Trophoblast cell (in vitro differentiated cells and primary cell): ENCODE measurements at regions not wholly inside any gene's neighbourhood (a gene's known extent, or its start where the extent isn't known, plus 50 kb on each side); places are given as distances from the start of the nearest gene placed in this dataset.

Source experiments
- DNase-seq, 2 donors: peaks; one replicate each; pipeline ENCODE4 v3.0.0-alpha.2; 2016
- H2AFZ ChIP-seq: 2 replicates; pipeline ENCODE4 v1.6.1; 2013; ENCODE audit warnings: low read length, moderate library complexity, mild to moderate bottlenecking; ENCODE audit not compliant: insufficient read depth, poor library complexity
- H2AK5ac ChIP-seq: 2 replicates; pipeline ENCODE4 v1.6.1; 2013; ENCODE audit warnings: mild to moderate bottlenecking, low read length
- H2BK120ac ChIP-seq: 2 replicates; pipeline ENCODE4 v1.6.1; 2013; ENCODE audit warnings: low read length, mild to moderate bottlenecking, moderate library complexity; ENCODE audit not compliant: insufficient read depth, poor library complexity
- H2BK12ac ChIP-seq: 2 replicates; pipeline ENCODE4 v1.6.1; 2013; ENCODE audit warnings: mild to moderate bottlenecking, low read length, moderate library complexity
- H2BK5ac ChIP-seq: 2 replicates; pipeline ENCODE4 v1.6.1; 2013; ENCODE audit warnings: low read length, low read depth, moderate library complexity, mild to moderate bottlenecking; ENCODE audit not compliant: poor library complexity
- H3K14ac ChIP-seq: 2 replicates; pipeline ENCODE4 v1.6.1; 2013; ENCODE audit warnings: mild to moderate bottlenecking, low read length
- H3K18ac ChIP-seq: 2 replicates; pipeline ENCODE4 v1.6.1; 2013; ENCODE audit warnings: mild to moderate bottlenecking, low read length
- H3K23ac ChIP-seq: 2 replicates; pipeline ENCODE4 v1.6.1; 2013; ENCODE audit warnings: low read length
- H3K27ac ChIP-seq: 2 replicates; pipeline ENCODE4 v1.5.1; 2013; ENCODE audit warnings: low read depth, mild to moderate bottlenecking, inconsistent platforms, low read length, moderate library complexity
- H3K27me3 ChIP-seq: 2 replicates; pipeline ENCODE4 v1.6.1; 2013; ENCODE audit warnings: inconsistent platforms, mild to moderate bottlenecking, low read length, moderate library complexity; ENCODE audit not compliant: insufficient read depth
- H3K36me3 ChIP-seq, 2 experiments: 1 replicate in 1 of 2; 2 replicates in 1 of 2; pipeline ENCODE4 v1.6.1; 2013; ENCODE audit warnings: low read length in 2 of 2, mild to moderate bottlenecking in 2 of 2, moderate library complexity in 1 of 2; ENCODE audit not compliant: insufficient read depth in 2 of 2, control insufficient read depth in 1 of 2
- H3K4ac ChIP-seq: 2 replicates; pipeline ENCODE4 v1.6.1; 2013; ENCODE audit warnings: low read depth, mild to moderate bottlenecking, low read length, moderate library complexity
- H3K4me1 ChIP-seq, 2 experiments: 1 replicate in 1 of 2; 2 replicates in 1 of 2; pipeline ENCODE4 v1.6.1; 2013; ENCODE audit warnings: low read length in 2 of 2, mild to moderate bottlenecking in 2 of 2, moderate library complexity in 1 of 2; ENCODE audit not compliant: insufficient read depth in 2 of 2, control insufficient read depth in 1 of 2
- H3K4me2 ChIP-seq: 2 replicates; pipeline ENCODE4 v1.6.1; 2013; ENCODE audit warnings: inconsistent platforms, mild to moderate bottlenecking, low read length, moderate library complexity
- H3K4me3 ChIP-seq: 2 replicates; pipeline ENCODE4 v1.5.1; 2013; ENCODE audit warnings: mild to moderate bottlenecking, low read depth, low read length, inconsistent platforms
- H3K79me1 ChIP-seq: one replicate; pipeline ENCODE4 v1.6.1; 2013; ENCODE audit warnings: low read length
- H3K79me2 ChIP-seq: 2 replicates; pipeline ENCODE4 v1.6.1; 2013; ENCODE audit warnings: low read length, mild to moderate bottlenecking; ENCODE audit not compliant: control insufficient read depth, insufficient read depth, poor library complexity
- H3K9ac ChIP-seq: 2 replicates; pipeline ENCODE4 v1.6.1; 2013; ENCODE audit warnings: mild to moderate bottlenecking, low read length
- H3K9me3 ChIP-seq: 2 replicates; pipeline ENCODE4 v1.6.1; 2013; ENCODE audit warnings: low read depth, mild to moderate bottlenecking, control low read depth, inconsistent platforms, low read length; ENCODE audit not compliant: insufficient read depth
- H4K12ac ChIP-seq: 2 replicates; pipeline ENCODE4 v1.6.1; 2013; ENCODE audit warnings: low read depth, mild to moderate bottlenecking, low read length, moderate library complexity
- H4K8ac ChIP-seq: 2 replicates; pipeline ENCODE4 v1.6.1; 2013; ENCODE audit warnings: low read depth, mild to moderate bottlenecking, low read length, moderate library complexity
- H4K91ac ChIP-seq: one replicate; pipeline ENCODE4 v1.6.1; 2013; ENCODE audit warnings: low read depth, mild to moderate bottlenecking, low read length, moderate library complexity
- WGBS: extraction: QIAGEN DNeasy Blood & Tissue Kit; methylation state at CpG from one replicate; pipeline ENCODE4 v1.1.7; 2013; ENCODE audit warnings: missing lambda C conversion rate; ENCODE audit not compliant: insufficient read length, insufficient coverage; ENCODE audit errors: extremely low coverage; 5-methylcytosine and 5-hydroxymethylcytosine counted together

GRCh38 chr20:52843425-52843824 is 128.7 kb upstream of the TSHZ2 start:
- no peak overlapping the region for H4K8ac ChIP-seq
- no peak overlapping the region for H2BK120ac ChIP-seq
- H3K4me1 ChIP-seq: no peaks in the 10 kb centered on the region
- H4K12ac ChIP-seq: no peak overlapping the region
- H3K4me2 ChIP-seq: no peak overlapping the region
- H3K14ac ChIP-seq: no peak overlapping the region
- H3K4me3 ChIP-seq: no peak overlapping the region
- no peaks in the 10 kb centered on the region for H3K79me2 ChIP-seq
- no peak overlapping the region for H2BK12ac ChIP-seq
- no peaks in the 10 kb centered on the region for H3K27me3 ChIP-seq
- peaks cover 2% of the 10 kb centered on the region for H3K9me3 ChIP-seq
- WGBS: no CpG with 5 or more reads among the region's 5 CpGs
- H3K23ac ChIP-seq: no peak overlapping the region
- no peak overlapping the region for H3K9ac ChIP-seq
- no peak overlapping the region for H3K4ac ChIP-seq
- no peak overlapping the region for H4K91ac ChIP-seq
- no peak overlapping the region for H2AFZ ChIP-seq
- no peaks in the 10 kb centered on the region for H3K36me3 ChIP-seq
- H3K18ac ChIP-seq: no peak overlapping the region
- H2AK5ac ChIP-seq: no peak overlapping the region
- DNase-seq: no peak
- no peak overlapping the region for H2BK5ac ChIP-seq
- H3K27ac ChIP-seq: no peak overlapping the region
- H3K79me1 ChIP-seq: no peaks in the 10 kb centered on the region

GRCh38 chr20:52841003-52841402 is 131.2 kb upstream of the TSHZ2 start:
- Histone ChIP-seq H3K27ac (no peak overlapping the region), H3K4me3 (no peak overlapping the region), H3K18ac (no peak overlapping the region), H3K23ac (no peak overlapping the region), H3K14ac (no peak overlapping the region), H2BK5ac (no peak overlapping the region), H4K91ac (no peak overlapping the region), H4K12ac (no peak overlapping the region), H3K79me1 (no peaks in the 10 kb centered on the region), H4K8ac (no peak overlapping the region), H3K4me1 (no peaks in the 10 kb centered on the region), H3K9ac (no peak overlapping the region), H2BK12ac (no peak overlapping the region), H2AK5ac (no peak overlapping the region), H3K36me3 (no peaks in the 10 kb centered on the region), H3K9me3 (peaks cover 2% of the 10 kb centered on the region), H2BK120ac (no peak overlapping the region), H3K79me2 (no peaks in the 10 kb centered on the region), H3K4me2 (no peak overlapping the region), H3K27me3 (no peaks in the 10 kb centered on the region), H3K4ac (no peak overlapping the region), H2AFZ (no peak overlapping the region)
- no CpG with 5 or more reads among the region's 3 CpGs for WGBS
- no peak for DNase-seq

GRCh38 chr20:52840041-52840440 is 132.1 kb upstream of the TSHZ2 start:
- no peaks in the 10 kb centered on the region for H3K79me1 ChIP-seq
- H3K27me3 ChIP-seq: no peaks in the 10 kb centered on the region
- H3K27ac ChIP-seq: no peak overlapping the region
- no peak overlapping the region for H2AFZ ChIP-seq
- no peak overlapping the region for H3K4me3 ChIP-seq
- no peak overlapping the region for H3K18ac ChIP-seq
- H4K8ac ChIP-seq: no peak overlapping the region
- H2BK12ac ChIP-seq: no peak overlapping the region
- no CpG with 5 or more reads among the region's 4 CpGs for WGBS
- H2AK5ac ChIP-seq: no peak overlapping the region
- no peaks in the 10 kb centered on the region for H3K79me2 ChIP-seq
- no peak overlapping the region for H4K12ac ChIP-seq
- no peak overlapping the region for H3K4me2 ChIP-seq
- peaks cover 2% of the 10 kb centered on the region for H3K9me3 ChIP-seq
- no peaks in the 10 kb centered on the region for H3K4me1 ChIP-seq
- H3K4ac ChIP-seq: no peak overlapping the region
- H3K14ac ChIP-seq: no peak overlapping the region
- no peak overlapping the region for H3K9ac ChIP-seq
- H2BK5ac ChIP-seq: no peak overlapping the region
- H3K23ac ChIP-seq: no peak overlapping the region
- no peak for DNase-seq
- no peak overlapping the region for H4K91ac ChIP-seq
- H2BK120ac ChIP-seq: no peak overlapping the region
- H3K36me3 ChIP-seq: no peaks in the 10 kb centered on the region

DNA sequence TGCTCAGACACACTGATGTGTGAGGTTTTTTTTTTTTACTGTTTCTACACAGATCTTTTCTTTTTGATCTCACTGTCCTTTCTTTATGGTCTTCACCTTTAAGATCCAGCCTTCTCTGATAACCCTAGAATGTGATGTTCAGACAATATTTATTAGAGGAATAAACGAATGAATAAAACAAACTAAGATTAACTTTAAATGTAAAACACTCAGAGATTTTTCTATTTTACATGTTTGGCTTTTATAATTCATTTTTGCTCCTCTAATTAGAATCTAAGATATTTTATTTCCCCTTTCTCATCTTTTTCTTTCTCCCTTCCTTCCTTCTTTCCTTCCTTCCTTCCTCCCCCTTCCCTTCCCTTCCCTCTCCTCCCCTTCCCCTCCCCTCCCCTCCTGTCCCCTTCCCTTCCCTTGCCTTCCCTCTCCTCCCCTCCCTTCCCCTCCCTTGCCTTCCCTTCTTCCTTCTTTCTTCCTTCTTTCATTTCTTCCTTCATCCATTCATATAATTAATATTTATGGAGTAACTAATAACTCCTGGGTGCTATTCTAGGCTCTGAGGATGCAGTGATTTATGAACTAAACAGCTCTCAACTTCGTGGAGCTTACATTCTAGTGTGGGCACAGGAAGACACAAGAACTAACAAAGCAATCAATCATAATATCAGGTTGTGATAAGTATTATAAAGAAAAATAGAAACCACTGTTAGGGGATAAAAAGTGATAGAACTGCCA is 133.5 kb upstream of the TSHZ2 start:
- Histone ChIP-seq H4K12ac (no peak overlapping the region), H3K18ac (no peak overlapping the region), H3K4ac (no peak overlapping the region), H3K79me2 (no peaks in the 10 kb centered on the region), H3K9ac (no peak overlapping the region), H4K8ac (no peak overlapping the region), H3K27ac (no peak overlapping the region), H3K4me2 (no peak overlapping the region), H3K4me3 (no peak overlapping the region), H2BK120ac (no peak overlapping the region), H3K9me3 (peaks cover 2% of the 10 kb centered on the region), H4K91ac (no peak overlapping the region), H2AFZ (no peak overlapping the region), H2BK5ac (no peak overlapping the region), H3K23ac (no peak overlapping the region), H3K79me1 (no peaks in the 10 kb centered on the region), H2BK12ac (no peak overlapping the region), H3K4me1 (no peaks in the 10 kb centered on the region), H3K36me3 (no peaks in the 10 kb centered on the region), H2AK5ac (no peak overlapping the region), H3K14ac (no peak overlapping the region), H3K27me3 (no peaks in the 10 kb centered on the region)
- no peak for DNase-seq
- no CpG with 5 or more reads among the region's 2 CpGs for WGBS
